ENCODE measurements at regions not wholly inside any gene's neighbourhood (a gene's known extent, or its start where the extent isn't known, plus 50 kb on each side); places are given as distances from the start of the nearest gene placed in this dataset.
A peak's percentile ranks its signal among the peaks of the same experiment; 100 is the strongest.

DNA sequence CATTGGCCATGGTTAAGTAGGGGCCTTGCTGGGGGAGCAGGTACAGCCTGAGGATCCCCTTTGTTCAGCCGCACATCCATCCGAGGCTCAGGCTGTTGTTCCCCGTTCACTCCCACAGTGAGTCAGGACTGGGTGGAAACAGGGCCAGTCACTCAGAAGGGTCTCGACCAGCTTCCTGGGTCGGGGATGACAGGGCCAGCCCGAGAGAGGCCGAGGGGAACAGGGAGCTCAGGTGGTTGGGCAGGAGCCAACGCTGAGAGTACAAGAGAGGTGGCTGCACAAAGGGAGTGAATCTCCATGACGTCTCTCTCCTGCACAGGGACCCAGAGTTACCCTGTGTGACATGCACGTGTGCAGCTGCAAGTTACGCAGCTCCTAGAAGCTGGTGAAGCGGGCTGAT, 97.2 kb upstream of the SHANK2 start:
- Histone ChIP-seq H3K27ac (no peak overlapping the region), H3K36me3 (no peaks in the 10 kb centered on the region), H3K27me3 (no peaks in the 10 kb centered on the region), H3K4me1 (no peaks in the 10 kb centered on the region), H3K4me3 (no peak overlapping the region), H3K9me3 (no peaks in the 10 kb centered on the region)
- DNase-seq (ENCODE audit: low spot score in 2 of 2): no peak
- intact Hi-C loops (cut with DNase I): no loop called here
- TF ChIP-seq, protein P1, sequence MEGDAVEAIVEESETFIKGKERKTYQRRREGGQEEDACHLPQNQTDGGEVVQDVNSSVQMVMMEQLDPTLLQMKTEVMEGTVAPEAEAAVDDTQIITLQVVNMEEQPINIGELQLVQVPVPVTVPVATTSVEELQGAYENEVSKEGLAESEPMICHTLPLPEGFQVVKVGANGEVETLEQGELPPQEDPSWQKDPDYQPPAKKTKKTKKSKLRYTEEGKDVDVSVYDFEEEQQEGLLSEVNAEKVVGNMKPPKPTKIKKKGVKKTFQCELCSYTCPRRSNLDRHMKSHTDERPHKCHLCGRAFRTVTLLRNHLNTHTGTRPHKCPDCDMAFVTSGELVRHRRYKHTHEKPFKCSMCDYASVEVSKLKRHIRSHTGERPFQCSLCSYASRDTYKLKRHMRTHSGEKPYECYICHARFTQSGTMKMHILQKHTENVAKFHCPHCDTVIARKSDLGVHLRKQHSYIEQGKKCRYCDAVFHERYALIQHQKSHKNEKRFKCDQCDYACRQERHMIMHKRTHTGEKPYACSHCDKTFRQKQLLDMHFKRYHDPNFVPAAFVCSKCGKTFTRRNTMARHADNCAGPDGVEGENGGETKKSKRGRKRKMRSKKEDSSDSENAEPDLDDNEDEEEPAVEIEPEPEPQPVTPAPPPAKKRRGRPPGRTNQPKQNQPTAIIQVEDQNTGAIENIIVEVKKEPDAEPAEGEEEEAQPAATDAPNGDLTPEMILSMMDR (IDR thresholded peaks at IDR 0.05): no peak

DNA sequence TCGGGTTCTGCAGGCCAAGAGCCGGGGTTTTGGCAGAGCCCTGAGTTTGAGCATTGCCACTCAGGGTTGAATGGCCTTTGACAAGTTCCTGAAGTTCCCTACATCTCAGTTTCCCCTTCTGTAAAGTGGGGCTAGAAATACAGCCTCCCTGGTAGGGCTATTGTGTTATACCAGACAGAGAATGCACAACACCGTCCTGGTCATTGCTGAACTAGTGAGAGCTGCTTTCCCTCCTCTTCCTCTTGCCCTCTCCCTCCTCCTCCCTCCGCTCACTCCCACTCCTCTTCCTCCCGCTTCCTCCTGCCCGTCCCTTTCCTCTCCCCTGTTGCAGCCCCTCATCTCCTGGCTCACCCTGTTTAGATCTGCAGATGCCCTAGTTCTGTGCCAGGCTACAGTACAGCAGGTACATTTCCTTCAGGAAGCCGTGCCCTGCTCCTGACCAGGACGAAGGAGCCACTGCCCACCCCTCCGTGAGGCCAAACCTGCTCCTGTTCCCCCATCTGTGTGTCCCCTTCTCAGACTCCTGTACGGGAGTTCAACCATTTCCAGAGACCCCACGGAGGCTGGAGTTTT, 91.5 kb upstream of the SHANK2 start:
- Histone ChIP-seq H3K9me3 (no peaks in the 10 kb centered on the region), H3K4me1 (no peaks in the 10 kb centered on the region), H3K27me3 (no peaks in the 10 kb centered on the region), H3K36me3 (no peaks in the 10 kb centered on the region), H3K4me3 (no peak overlapping the region), H3K27ac (no peak overlapping the region)
- intact Hi-C loops (cut with DNase I): no loop called here
- DNase-seq (ENCODE audit: low spot score in 2 of 2): no peak
- TF ChIP-seq, protein P1 (IDR thresholded peaks at IDR 0.05): no peak

DNA sequence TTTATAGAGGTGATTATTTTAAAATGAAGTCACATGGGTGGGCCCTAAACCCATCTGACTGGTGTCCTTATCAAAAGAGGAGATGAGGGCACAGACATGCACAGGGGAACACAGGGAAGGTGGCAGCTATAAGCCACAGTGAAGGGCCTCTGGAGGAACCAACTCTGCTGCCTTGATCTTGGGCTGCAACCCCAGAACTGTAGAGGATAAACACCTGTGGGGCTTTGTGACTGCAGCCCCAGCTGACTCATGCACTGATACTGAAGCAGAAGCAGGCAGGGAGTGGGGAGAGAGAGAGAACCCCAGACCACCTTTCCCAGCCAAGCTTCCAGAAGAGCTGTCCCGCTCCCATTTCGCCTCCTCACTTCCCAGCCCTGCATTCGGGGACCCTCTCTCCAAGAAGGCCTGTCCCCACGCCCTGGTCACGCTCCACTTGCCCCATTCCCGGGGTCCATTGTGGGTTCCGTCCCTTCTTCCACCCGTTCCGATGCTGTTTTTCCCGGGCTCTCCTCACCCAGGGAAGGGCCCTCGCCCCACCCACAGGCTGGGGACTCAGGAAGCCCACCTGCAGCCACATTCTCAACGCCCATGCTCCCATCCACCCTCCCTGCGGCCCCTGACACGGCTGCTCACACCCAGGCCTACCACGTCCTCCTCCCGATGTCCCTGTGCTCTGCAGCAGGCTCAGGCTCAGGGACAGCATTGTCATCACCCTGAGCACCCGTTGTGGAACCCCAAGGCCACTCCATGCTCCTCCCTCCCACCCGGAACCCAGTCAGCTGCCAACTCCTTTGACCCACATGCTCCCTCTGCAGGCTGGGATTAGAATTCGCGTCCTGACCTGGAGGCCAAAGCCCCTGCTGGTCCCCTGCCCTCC, 90.8 kb upstream of the SHANK2 start:
- no peaks in the 10 kb centered on the region for H3K9me3 ChIP-seq
- TF ChIP-seq, protein P1 (IDR thresholded peaks at IDR 0.05): peak in 1 of 3 experiments; percentile 34
- no peak for DNase-seq (ENCODE audit: low spot score in 2 of 2)
- H3K4me3 ChIP-seq: no peak overlapping the region
- intact Hi-C loops (cut with DNase I): no loop called here
- H3K27me3 ChIP-seq: no peaks in the 10 kb centered on the region
- H3K4me1 ChIP-seq: no peaks in the 10 kb centered on the region
- no peak overlapping the region for H3K27ac ChIP-seq
- no peaks in the 10 kb centered on the region for H3K36me3 ChIP-seq

DNA sequence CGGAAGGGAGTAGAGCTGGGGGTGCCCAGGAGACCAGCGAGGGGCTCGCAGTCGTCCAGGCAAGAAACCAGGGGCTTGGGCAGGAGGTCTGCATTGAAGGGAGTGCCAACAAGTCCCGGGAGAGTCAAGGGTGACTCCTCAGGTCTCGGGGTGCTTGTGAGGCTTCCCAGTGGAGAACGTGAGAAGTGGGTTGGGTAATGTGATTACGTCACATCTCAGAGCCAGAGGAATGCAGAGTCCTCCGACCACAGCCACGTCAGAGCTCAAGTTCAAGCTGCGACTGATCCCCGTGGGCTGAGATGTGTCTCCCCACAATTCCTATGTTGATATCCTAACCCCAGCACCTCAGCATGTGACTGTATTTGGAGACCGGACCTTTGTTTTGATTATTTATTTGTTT, 89.7 kb upstream of the SHANK2 start:
- no peaks in the 10 kb centered on the region for H3K36me3 ChIP-seq
- no peaks in the 10 kb centered on the region for H3K27me3 ChIP-seq
- TF ChIP-seq, protein P1 (IDR thresholded peaks at IDR 0.05): no peak
- H3K27ac ChIP-seq: no peak overlapping the region
- no peak overlapping the region for H3K4me3 ChIP-seq
- intact Hi-C loops (cut with DNase I): no loop called here
- DNase-seq (ENCODE audit: low spot score in 2 of 2): no peak
- no peaks in the 10 kb centered on the region for H3K4me1 ChIP-seq
- H3K9me3 ChIP-seq: no peaks in the 10 kb centered on the region

DNA sequence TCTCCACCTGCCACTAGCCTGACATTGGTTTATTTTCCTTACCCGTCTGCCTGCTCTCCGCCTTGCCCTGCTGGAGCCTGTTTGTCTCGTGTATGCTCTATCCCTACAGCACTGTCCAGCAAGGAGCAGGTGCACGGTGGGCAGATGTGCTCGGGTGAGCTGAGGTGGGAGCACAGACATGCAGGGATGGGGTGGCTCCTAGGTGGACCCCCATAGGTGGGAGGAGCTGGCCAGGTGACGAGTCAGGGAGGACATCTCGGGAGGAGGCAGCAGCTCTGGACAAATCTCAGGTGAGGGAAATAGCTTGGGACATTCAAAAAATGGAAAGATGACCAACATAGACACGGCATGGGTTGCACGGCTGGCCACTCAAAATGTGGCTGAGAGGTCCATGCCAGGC, 89.2 kb upstream of the SHANK2 start:
- Histone ChIP-seq H3K4me1 (no peaks in the 10 kb centered on the region), H3K9me3 (no peaks in the 10 kb centered on the region), H3K4me3 (no peak overlapping the region), H3K27ac (no peak overlapping the region), H3K27me3 (no peaks in the 10 kb centered on the region), H3K36me3 (no peaks in the 10 kb centered on the region)
- intact Hi-C loops (cut with DNase I): no loop called here
- no peak for DNase-seq (ENCODE audit: low spot score in 2 of 2)
- TF ChIP-seq, protein P1 (IDR thresholded peaks at IDR 0.05): no peak

Data from ascending aorta (tissue), 2 donors.